Breast epithelium (tissue), 4 donors: ENCODE measurements at regions not wholly inside any gene's neighbourhood (a gene's known extent, or its start where the extent isn't known, plus 50 kb on each side); places are given as distances from the start of the nearest gene placed in this dataset.

ENCODE experiments used
- DNase-seq, 2 donors: peaks; one replicate each; pipeline ENCODE4 v3.0.0-alpha.2; 2019; ENCODE audit warnings: low spot score in 2 of 2
- H3K27ac ChIP-seq, 2 donors: fragments of 200-600 bp; sonication (generic) in 1 of 2; one replicate each; pipeline ENCODE4 v1.5.1; 2016 to 2019; ENCODE audit warnings: mild to moderate bottlenecking in 1 of 2
- H3K27me3 ChIP-seq, 2 donors: fragments of 200-600 bp; sonication (generic) in 1 of 2; one replicate each; pipeline versions ENCODE4 v1.5.1 to v1.6.0; 2017 to 2019; ENCODE audit warnings: control low read depth in 1 of 2, mild to moderate bottlenecking in 1 of 2
- H3K36me3 ChIP-seq: fragments of 200-600 bp; one replicate; pipeline ENCODE4 v1.5.1; 2019
- H3K4me1 ChIP-seq, 2 donors: fragments of 200-600 bp; sonication (generic); one replicate each; pipeline ENCODE4 v1.5.1; 2016 to 2019; ENCODE audit warnings: control low read depth in 1 of 2
- H3K4me3 ChIP-seq, 3 donors: fragments of 200-600 bp; sonication (generic); 1 replicate in 2 of 3; 2 replicates in 1 of 3; pipeline ENCODE4 v1.5.1; 2016 to 2019; ENCODE audit warnings: mild to moderate bottlenecking in 3 of 3, moderate library complexity in 2 of 3
- H3K9me3 ChIP-seq, 2 donors: fragments of 200-600 bp; sonication (generic) in 1 of 2; one replicate each; pipeline ENCODE4 v1.5.1; 2016 to 2019; ENCODE audit warnings: control low read depth in 1 of 2
- CTCF ChIP-seq, 3 donors: fragments of 450-650 bp; IDR thresholded peaks; one replicate each; pipeline ENCODE4 v1.5.1; 2016 to 2017; ENCODE audit warnings: antibody characterized with exemption in 3 of 3, mild to moderate bottlenecking in 3 of 3, moderate library complexity in 3 of 3
- POLR2A ChIP-seq: fragments of 450-650 bp; IDR thresholded peaks from one replicate; pipeline ENCODE4 v1.6.1; 2016; ENCODE audit warnings: antibody characterized with exemption, mild to moderate bottlenecking, moderate library complexity
- POLR2AphosphoS5 ChIP-seq, 3 donors: sonication (generic); formaldehyde crosslinking; IDR thresholded peaks; one replicate each; pipeline ENCODE4 v1.6.1; 2017; ENCODE audit warnings: antibody characterized with exemption in 3 of 3
- intact Hi-C: fragments of 100-400 bp; cut with DNase I; formaldehyde crosslinking; loops from one replicate; pipeline ENCODE4 v1.15.1; 2023; ENCODE audit warnings: low total_unique reads

GRCh38 chr16:86459266-86459665 is 51.1 kb upstream of the FOXF1 start:
- intact Hi-C loops, result no loop called here
- TF ChIP-seq POLR2AphosphoS5 (IDR thresholded peaks at IDR 0.05) (no peak), CTCF (IDR thresholded peaks at IDR 0.05) (no peak), POLR2A (no peak)
- peaks cover 0 to 33% of the 10 kb centered on the region in 2 donors for H3K27me3 ChIP-seq
- H3K4me3 ChIP-seq, result no peak overlapping the region
- no peak overlapping the region for H3K27ac ChIP-seq
- no peak for DNase-seq
- H3K36me3 ChIP-seq, result no peaks in the 10 kb centered on the region
- H3K9me3 ChIP-seq, result peaks cover 3 to 15% of the 10 kb centered on the region in 2 donors
- no peaks in the 10 kb centered on the region for H3K4me1 ChIP-seq
